Right hindlimb (tissue), 1 donor: ENCODE measurements at regions not wholly inside any gene's neighbourhood (a gene's known extent, or its start where the extent isn't known, plus 50 kb on each side); places are given as distances from the start of the nearest gene placed in this dataset.

ENCODE experiments used
- DNase-seq: peaks from one replicate; pipeline ENCODE4 v3.0.0-alpha.2; 2018

DNA sequence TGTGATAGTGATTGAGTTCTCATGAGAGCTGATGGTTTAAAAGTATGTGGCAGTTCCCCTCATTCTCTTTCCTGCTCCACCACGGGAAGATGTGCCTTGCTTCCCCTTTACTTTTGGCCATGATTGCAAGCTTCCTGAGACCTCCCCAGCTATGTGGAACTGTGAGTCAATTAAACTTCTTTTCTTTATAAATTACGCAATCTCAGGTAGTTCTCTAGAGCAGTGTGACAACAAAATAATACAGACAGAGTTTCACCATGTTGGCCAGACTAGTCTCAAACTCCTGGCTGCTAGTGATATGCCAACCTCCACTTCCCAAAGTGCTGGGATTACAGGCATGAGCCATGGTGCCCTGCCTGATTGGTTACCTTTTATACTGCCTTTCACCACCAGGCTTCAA is 755.2 kb downstream of the METTL15 start:
- DNase-seq: no peak

DNA sequence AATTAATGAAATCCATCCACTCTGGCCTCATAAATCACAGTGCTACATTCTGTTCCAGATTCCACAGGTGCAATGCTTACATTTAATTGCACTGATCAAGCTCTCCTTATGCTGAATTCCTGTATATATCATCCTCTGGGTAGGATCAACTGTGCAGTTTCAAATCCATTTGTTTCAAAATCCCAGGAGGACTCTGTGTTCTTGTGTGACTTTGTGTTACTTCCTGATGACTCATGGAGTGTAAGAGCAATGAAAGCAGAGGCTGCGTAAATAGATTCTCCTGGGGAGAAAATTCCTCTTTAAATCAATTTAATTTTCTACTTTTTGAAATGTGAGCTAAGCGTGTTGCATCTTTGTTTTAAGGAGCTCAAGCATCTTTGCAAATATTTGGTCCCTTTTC is 752.7 kb downstream of the METTL15 start:
- no peak for DNase-seq

DNA sequence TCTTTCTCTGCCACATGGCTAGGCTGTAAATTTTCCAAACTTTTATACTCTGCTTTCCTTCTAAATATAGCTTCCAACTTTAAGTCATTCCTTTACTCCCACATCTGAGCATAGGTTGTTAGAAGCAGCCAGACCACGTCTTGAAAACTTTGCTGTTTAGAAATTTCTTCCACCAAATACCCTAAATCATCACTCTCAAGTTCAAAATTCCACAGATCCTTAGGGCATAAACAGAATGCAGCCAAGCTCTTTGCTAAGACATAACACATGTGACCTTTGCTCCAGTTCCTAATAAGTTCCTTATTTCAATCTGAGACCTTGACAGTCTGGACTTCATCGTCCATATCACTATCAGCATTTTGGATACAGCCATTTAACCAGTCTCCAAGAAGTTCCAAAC is 749.9 kb downstream of the METTL15 start:
- DNase-seq: no peak

DNA sequence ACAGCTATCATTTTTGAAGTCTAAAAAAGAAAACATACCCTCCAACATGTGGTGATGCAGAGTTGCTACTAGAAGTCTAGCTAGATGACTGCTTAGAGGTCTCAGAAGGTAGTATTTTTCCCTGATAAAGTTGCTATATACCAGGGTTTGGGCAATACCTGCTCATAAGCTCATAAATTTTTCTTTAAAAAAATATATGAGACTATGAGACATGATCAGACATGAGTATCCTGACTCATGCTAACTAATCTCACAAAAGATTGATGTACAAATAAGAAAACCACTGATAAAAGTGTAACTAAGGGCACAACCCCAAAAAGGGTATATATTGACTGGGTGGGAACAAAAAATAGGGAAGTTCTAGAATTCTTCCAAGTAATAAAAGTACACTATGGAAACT is 740.9 kb downstream of the METTL15 start:
- no peak for DNase-seq

DNA sequence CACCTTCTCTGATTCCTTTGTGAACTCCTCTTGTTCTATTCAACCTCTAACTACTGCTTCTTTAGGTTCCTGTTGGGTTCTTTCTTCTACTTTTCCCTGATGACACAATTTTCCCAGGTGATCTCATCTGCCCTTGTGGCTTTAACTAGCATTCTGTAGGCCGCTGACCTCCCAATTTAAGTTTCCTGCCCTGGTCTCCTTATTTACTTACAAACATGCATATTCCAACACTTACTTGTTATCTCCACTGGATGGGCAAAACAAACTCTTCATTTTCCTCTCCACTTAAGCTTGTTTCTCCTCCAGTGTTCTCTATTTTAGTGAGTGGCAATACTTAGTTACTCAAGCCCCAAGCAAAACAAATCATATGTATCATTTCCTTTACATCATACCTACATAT is 734.5 kb downstream of the METTL15 start:
- DNase-seq: no peak

DNA sequence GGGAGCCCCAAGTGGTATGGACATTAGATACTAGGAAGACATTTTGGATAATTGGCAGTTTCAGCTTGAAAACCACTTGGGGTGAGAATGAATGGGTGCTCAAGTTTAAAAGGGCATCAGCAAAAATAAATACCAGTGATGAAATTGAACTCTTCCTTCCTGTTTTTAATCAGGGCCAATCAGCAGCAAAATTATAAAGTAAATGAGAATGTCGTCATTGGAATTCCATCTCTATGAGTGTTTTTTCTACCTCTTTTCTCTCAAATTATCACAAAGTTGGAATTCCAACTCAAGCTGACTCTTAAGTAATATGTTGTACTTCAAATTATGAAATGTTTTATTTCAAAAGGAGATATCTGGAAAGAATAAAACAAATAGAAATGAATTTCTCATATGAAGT is 730.6 kb downstream of the METTL15 start:
- no peak for DNase-seq

DNA sequence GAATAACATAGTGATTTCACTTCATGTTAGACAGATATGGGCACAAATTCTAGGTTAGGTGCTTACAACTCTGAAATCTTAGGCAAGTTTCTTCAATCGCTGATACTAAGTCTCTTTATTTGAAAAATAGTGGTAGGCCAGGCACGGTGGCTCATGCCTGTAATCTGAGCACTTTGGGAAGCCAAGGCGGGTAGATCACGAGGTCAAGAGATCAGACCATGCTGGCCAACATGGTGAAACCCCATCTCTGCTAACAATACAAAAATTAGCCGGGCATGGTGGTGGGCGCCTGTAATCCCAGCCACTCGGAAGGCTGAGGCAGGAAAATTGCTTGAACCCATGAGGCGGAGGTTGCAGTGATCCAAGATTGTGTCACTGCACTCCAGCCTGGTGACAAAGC is 729.4 kb downstream of the METTL15 start:
- no peak for DNase-seq

DNA sequence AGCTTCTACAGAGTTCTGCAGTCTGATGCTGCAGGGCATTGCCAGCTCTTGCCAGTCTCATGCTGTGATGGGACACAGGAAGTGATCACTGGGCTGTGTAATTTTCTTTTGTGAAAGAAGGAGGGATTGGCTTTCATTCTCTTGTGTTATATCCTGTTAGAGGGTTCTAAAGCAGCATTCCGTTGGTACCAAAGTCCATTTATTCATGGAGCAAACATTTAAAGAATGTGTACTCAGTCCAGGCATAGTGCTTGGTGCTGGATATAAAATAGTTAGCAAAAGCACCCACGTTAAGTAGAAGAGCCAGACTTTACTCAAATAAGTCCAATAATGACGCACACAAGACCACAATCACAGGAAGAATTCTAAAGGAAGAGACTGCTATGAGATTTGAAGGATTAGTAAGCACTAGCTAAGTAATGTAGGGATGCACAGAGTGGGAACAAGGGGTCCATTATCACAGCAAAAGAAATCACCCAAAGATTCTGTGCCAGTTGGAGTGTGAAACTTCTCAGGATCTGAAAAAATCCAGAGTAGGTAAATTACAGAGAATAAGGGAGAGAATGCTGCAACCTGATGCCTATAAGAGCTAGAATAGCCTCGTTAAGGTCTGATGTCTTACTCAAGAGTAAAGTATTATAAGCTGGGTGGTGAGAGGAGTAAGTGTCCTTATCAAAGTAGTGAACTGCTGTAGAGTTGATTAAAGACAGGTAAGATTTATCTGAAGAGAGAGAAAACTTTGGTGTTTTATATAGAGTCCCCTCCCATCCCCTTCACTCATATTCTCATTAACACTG is 728.3 kb downstream of the METTL15 start:
- no peak for DNase-seq

DNA sequence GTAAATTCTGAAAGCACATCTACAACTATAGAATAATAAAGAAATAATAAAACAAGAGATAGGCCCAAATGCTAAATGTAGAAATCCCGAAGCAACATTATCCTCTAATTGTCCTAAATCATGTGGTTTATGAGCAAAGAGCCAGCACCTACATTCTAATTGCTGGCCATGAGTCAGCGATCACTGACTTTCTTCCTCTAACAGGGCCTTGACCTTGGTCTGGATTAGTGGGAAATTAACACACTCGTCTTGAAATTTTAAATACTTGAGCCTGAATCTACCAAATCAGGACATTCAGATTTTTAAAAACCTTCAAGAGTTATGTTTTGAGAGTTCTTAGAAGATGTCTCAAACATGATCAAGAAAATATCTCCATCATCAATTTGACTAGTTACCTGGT is 727.6 kb downstream of the METTL15 start:
- no peak for DNase-seq

DNA sequence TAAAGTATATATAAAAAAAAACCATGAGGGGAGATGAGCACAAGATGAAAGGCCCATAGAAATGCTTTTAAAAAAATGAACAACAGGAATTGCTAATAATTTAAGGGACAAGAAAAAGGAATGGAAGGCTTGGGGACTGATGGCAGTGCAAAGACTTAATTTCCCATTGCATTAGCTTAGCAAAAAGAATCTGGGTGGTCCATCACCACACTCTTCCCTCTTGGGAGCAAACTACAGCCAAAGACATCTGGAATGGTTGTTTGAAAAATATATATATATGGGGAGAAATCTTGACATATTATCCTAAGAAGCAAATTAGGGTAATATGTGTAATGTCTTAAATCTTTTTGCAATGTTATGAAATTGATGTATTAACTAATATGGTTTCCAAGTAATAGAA is 727.1 kb downstream of the METTL15 start:
- DNase-seq: no peak

DNA sequence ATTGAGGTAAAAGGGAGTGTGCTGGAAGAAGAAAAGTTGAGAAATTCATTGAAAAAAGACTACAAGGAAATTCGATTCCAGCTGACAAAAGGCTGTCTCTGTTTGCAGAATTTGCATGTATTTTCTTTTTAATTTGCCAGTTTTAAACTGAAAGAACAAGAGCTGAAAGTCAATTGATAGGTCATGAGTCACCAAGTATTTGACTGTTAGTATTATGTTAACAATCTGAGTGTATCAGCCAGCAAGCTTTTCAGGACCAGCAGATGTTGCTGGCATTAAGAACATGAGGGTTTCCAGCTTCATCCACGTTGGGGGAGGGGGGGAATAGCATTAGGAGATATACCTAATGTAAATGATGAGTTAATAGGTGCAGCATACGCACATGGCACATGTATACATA is 726.7 kb downstream of the METTL15 start:
- no peak for DNase-seq

DNA sequence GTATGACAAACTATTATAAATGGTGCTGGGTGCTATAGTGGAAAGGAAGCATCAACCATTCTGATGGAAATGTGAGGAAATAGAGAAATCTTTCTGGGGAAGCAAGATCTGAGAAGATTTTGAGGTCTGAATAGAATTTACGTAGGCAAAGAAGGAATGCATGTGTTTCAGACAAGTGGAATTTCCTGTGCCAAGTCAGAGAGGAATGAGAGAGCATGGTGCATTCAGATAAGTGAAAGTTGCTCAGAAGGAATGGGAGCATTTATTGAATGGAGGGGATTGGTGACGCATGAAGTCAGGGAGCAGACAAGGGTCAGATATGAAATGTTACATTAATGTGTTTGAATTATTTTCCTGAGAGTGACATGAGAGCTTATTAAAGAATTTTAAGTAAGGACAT is 725.5 kb downstream of the METTL15 start:
- no peak for DNase-seq

DNA sequence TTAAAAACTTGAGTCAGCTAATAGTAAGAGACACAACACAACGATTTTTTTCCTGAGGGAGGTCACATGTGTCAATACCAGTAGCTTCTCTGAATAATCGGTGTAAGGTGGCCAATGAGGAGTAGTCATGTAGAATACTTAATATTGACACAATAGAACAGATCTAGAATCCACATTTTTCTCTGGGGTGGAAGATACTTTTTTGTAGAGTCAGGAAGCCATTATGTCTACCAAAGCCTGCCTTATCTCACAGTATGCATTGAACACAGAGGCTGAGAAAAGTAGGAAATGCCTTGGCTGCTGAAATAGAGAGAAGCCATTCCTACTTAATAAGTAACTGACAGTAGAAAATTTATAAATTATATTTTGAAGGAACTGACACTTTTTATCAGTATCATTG is 725.0 kb downstream of the METTL15 start:
- no peak for DNase-seq

DNA sequence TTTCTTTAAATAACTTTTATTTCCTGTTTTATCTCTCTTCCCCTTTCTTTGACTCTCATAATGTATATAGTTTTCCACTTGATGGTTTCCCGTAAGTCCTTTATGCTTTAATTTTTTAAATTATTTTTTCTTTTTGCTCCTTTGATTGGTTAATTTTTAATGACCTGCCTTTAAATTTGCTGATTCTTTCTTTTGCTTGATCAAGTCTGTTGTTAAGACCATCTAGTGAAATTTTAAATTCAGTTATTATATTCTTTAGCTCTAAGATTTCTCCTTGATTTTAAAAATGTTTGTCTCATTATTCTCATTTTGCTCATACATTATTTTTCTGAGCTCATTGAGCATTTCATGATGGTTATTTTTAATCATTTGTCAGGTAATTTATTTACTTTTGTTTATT is 718.6 kb downstream of the METTL15 start:
- no peak for DNase-seq

DNA sequence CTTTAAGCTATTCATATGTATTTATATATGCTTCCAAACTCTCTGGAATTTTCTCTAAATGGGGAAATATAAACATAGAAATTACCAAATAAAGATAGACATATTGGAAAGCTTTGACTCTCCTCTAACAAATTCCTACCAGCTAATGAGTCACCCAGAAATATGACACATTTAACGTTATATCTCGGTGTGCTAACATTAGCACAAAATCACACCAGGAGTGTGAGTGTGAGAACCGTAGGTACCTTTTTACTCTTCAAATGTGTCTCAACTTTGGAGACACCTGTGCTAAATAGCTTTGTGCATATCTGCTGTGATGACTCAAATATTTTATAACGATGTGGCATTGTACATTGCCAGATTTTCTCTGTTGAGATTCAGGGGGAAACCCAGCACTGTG is 714.4 kb downstream of the METTL15 start:
- no peak for DNase-seq

DNA sequence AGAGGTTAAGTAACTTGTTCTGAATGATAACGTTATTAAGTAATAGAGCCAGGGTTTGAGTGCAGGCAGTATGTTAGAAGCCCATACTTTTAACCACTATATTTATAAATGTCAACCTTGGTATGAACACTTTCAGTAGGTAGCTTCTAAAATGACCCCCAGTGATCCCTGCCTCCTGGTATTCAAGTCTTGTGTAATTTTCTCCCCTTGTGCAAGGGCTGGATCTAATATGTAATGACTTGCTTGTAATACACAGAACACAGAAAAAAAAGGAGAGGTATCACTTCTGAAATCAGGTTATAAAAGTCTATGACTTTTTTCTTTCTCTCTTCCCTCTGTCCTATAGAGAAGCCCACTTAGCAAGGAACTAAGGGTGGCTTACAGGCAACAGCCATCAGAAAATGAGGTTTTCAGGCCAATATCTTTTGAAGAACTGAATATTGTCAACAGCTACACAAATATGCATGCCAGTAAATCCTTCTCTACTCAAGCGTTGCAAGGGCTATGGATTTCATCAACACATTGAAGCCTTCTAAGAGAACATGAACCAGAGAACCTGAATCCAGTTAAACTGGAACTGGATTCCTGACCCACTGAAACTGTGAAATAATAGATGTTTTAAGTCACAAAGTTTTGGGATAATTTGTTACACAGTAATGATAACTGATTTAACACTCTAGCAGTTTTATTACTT is 712.3 kb downstream of the METTL15 start:
- DNase-seq: no peak

DNA sequence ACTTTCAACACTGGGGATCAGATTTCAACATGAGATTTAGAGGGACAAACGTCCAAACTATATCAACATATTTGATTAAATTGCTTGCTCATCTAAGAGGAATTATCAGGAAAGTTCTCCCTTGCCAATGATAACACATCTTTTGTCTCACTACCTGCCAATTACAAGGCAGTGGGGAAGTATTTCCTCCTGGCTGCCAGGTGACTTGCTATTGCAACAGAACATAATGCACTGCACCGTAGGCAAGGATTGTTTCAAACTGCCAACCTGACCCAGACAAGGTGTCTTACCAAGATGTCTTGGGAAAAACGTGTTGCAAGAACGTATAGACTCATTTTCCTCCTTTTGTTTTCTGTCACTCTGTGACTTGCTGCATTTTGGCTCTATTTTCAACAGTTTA is 711.6 kb downstream of the METTL15 start:
- DNase-seq: no peak

DNA sequence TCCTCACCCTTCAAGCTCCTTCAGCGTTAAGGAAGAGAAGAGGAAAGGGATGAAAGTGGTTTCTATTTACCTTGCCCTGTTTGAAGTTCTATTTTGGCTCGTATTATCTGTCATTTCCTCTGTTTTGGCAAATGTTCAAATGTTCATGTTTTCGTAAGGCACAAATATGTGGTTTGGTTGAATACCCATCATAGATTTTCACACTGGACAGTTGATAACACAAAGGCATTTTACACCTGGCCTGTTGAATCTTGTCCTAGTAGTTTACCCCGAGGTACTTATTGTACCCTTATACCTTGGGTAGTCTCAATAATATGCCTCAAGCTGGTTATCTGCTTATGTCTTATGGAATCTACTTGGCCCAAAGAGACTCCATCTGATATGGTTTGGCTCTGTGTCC is 706.9 kb downstream of the METTL15 start:
- DNase-seq: no peak

DNA sequence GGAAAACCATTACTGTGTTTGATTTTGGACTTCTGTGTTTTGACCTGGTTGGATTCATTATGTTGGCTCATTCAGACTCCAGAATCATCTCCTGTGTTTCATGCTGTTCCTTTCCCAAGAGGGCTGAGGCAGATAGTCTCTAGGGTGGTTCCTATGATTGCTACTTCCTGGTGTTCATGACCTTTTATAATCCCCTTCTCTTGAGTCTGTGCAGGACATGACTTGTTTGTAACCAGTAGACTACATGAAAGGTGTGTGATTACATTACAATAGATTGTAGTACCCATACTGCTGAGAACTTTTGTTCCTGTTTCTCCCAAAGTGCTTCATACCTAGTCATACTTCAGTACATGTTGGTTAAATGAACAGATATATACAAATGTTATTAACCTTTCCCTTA is 700.6 kb downstream of the METTL15 start:
- DNase-seq: no peak

DNA sequence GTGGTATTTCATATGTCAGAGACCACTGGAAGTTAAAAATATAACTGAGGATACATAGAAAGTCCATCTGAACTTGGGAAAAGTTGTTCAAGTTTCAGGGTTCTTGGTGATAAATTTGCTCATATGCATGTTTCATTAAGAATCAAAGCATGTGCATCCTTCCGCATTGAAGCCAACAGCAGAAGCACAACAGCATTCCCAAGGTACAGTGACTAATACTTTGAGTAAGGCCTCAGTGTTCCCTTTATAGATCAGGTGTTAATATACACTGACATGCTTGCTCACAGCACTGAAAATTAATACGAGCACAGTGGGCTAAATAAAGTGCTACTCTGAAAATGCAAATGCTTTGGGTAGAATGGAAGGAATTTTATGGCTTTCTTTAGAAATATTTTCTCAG is 691.1 kb downstream of the METTL15 start:
- no peak for DNase-seq

DNA sequence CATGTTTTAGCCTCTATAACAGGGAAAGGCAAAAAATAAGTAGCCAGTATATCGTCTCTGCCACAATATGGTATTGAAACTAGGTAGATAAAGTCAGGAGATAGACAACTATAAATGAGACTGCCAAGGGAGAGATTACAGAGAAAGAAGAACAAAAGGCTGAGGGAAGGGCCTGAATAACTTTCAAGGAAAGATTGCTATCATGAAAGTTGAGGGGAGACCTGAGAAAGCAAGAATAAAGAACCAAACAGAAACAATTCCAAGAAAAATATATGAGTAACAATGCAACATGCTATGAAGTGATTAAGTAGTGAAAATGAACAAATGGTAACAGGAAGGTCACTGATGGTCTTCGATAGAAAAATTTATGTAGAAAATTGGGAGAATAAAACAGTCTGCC is 690.1 kb downstream of the METTL15 start:
- DNase-seq: no peak

DNA sequence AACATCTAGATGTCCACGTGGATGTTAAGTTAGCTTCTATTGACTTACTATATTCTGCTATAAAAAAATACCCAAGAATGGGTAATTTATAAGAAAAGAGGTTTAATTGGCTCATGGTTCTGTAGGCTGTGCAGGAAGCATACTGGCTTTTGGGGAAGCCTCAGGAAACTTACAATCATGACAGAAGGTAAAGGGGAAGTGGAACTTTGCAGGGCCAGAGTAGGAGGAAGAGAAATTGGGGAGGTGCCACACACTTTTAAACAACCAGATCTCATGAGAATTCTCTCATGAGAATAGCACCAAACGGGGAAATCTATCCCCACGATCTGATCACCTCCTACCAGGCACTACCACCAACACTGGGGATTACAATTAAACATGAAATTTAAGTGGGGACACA is 689.3 kb downstream of the METTL15 start:
- no peak for DNase-seq

DNA sequence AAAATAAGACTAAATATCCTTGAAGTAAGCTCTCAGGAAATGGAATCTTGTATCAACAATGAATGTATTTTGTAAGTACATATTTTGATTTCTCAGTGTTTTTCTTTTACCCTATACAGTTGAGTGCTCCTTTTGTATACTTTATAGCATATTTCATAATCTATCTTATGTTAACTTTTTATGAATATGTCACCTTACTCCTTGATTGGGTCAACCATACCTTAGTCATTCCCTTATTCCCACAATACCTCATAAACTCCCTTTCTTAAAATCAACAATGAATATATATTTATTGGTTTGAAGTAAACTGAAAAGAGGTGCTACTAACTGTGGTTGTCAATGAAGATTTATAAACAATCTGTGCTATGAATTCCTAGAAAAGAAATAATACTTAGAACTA is 686.2 kb downstream of the METTL15 start:
- DNase-seq: no peak

DNA sequence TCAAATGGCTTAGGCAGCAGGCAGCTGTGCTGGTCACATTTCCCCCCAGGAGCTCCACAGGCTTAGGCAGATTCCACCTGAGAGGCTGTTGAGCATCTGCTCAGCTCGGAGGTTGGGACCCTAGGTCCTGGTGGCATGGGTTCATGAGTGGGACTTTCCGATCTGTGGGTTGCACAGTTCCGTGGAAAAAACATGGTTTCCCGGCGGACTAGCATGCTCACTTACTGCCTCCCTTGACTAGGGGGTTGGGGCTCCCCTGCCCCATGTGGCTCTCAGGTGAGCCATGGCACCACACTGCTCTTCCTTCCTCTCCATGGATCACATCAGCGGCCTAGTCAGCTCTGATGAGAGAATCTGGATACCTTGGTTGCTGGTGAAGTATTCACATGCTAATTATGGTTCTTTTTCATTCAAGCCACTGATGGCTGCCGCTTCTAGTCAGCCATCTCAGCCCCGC is 685.1 kb downstream of the METTL15 start:
- DNase-seq: no peak

DNA sequence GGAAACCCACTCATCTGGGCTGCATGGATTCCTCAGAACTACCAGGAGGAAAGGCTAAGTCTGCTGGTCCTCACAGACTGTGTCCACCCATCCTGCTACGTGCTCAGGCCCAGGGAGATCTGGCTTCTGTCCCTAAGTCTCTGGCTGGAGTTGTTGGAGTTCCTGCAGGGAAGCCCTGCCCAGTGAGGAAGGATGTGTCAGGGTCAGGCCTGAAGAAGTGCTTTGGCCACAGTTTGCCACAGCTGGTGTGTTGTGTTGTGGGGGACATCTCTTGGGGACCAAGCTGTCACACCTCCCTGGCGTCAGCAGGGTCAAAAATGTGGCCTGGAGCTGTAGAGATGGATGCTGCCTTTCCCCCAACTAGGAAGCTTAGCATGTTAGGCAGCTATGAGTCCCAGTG is 684.7 kb downstream of the METTL15 start:
- no peak for DNase-seq
